ENCODE measurements at regions not wholly inside any gene's neighbourhood (a gene's known extent, or its start where the extent isn't known, plus 50 kb on each side); places are given as distances from the start of the nearest gene placed in this dataset.

DNA sequence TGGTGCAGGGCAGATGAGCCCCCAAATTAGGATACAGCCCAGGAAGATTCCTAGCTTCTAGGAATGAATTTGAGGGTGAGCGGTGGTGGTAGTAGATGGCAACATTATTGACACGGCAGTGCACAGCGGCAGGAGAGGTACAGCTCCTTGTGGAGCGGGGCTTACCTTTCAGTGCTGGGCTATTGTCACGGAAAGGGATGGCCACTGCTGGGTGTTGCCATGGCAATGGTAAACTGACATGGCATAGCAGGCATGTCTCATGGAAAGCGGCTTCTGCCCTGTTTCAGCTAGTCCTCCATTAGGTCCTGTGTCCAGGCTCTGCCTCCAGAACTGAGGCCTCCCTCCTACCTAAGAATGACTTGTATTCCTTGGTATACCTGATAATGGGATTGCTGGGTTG is 81.8 kb upstream of the WDR1 start:
- TF ChIP-seq POLR2AphosphoS5 (IDR thresholded peaks at IDR 0.05) = no peak
- TF ChIP-seq, protein P1, sequence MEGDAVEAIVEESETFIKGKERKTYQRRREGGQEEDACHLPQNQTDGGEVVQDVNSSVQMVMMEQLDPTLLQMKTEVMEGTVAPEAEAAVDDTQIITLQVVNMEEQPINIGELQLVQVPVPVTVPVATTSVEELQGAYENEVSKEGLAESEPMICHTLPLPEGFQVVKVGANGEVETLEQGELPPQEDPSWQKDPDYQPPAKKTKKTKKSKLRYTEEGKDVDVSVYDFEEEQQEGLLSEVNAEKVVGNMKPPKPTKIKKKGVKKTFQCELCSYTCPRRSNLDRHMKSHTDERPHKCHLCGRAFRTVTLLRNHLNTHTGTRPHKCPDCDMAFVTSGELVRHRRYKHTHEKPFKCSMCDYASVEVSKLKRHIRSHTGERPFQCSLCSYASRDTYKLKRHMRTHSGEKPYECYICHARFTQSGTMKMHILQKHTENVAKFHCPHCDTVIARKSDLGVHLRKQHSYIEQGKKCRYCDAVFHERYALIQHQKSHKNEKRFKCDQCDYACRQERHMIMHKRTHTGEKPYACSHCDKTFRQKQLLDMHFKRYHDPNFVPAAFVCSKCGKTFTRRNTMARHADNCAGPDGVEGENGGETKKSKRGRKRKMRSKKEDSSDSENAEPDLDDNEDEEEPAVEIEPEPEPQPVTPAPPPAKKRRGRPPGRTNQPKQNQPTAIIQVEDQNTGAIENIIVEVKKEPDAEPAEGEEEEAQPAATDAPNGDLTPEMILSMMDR (IDR thresholded peaks at IDR 0.05) = no peak
- TF ChIP-seq POLR2A (IDR thresholded peaks at IDR 0.05) = no peak

Measured in prostate gland (tissue), 2 donors.